Naive thymus-derived CD4-positive, alpha-beta T cell (primary cell): ENCODE measurements at regions not wholly inside any gene's neighbourhood (a gene's known extent, or its start where the extent isn't known, plus 50 kb on each side); places are given as distances from the start of the nearest gene placed in this dataset.

ENCODE experiments used
- ATAC-seq: fragments of 150-1000 bp; cut with Tn5 transposase; 2 replicates; pipeline ENCODE4 v1.10.0; 2021; ENCODE audit warnings: mild to moderate bottlenecking, moderate library complexity
- CTCF ChIA-PET: fragments of 350-600 bp; sonication (Branson Sonifier 250); formaldehyde crosslinking; loops from one replicate; lab custom pipeline; 2021; ENCODE audit warnings: antibody characterized with exemption; lab: Charles Lee
- POLR2A ChIA-PET: fragments of 350-600 bp; sonication (Branson Sonifier 250); formaldehyde crosslinking; loops from one replicate; lab custom pipeline; 2021; ENCODE audit warnings: antibody characterized with exemption, inconsistent platforms; lab: Charles Lee
- DNase-seq, 9 donors: peaks; one replicate each; pipeline versions ENCODE4 v3.0.0 to v3.0.0-alpha.2; 2020 to 2022; ENCODE audit warnings: mixed read lengths in 1 of 9
- H3K27ac ChIP-seq: one replicate; pipeline ENCODE4 v1.7.0; 2013; ENCODE audit warnings: mild to moderate bottlenecking, low read depth, low read length, moderate library complexity
- H3K27me3 ChIP-seq, 2 donors: one replicate each; pipeline ENCODE4 v1.7.0; 2013; ENCODE audit warnings: low read length in 2 of 2, mild to moderate bottlenecking in 2 of 2, moderate library complexity in 2 of 2; ENCODE audit not compliant: control insufficient read depth in 2 of 2, insufficient read depth in 2 of 2
- H3K36me3 ChIP-seq, 3 experiments: 1 replicate in 2 of 3; 2 replicates in 1 of 3; pipeline ENCODE4 v1.7.0; 2013; ENCODE audit warnings: low read length in 3 of 3, mild to moderate bottlenecking in 3 of 3, moderate library complexity in 1 of 3; ENCODE audit not compliant: insufficient read depth in 3 of 3, control insufficient read depth in 2 of 3
- H3K4me1 ChIP-seq, 2 donors: one replicate each; pipeline ENCODE4 v1.7.0; 2013; ENCODE audit warnings: low read length in 2 of 2, mild to moderate bottlenecking in 2 of 2, moderate library complexity in 1 of 2; ENCODE audit not compliant: control insufficient read depth in 2 of 2, insufficient read depth in 2 of 2
- H3K4me3 ChIP-seq: 2 replicates; pipeline ENCODE4 v1.7.0; 2013; ENCODE audit warnings: mild to moderate bottlenecking, low read length
- H3K9me3 ChIP-seq, 3 experiments: 1 replicate in 2 of 3; 2 replicates in 1 of 3; pipeline ENCODE4 v1.7.0; 2013; ENCODE audit warnings: low read length in 3 of 3; ENCODE audit not compliant: control insufficient read depth in 2 of 3
- H3K27ac Mint-ChIP-seq, 9 donors: one replicate each; pipeline ENCODE4 v1.8.0; 2020 to 2022; ENCODE audit warnings: mixed read lengths in 9 of 9, mild to moderate bottlenecking in 8 of 9, moderate library complexity in 5 of 9, inconsistent platforms in 2 of 9
- H3K27me3 Mint-ChIP-seq, 5 donors: one replicate each; pipeline ENCODE4 v1.8.0; 2021 to 2022; ENCODE audit warnings: mixed read lengths in 5 of 5, mild to moderate bottlenecking in 1 of 5
- H3K36me3 Mint-ChIP-seq, 5 donors: one replicate each; pipeline ENCODE4 v1.8.0; 2020 to 2022; ENCODE audit warnings: mixed read lengths in 5 of 5, mild to moderate bottlenecking in 3 of 5, inconsistent platforms in 1 of 5
- H3K4me1 Mint-ChIP-seq, 7 donors: one replicate each; pipeline ENCODE4 v1.8.0; 2020 to 2022; ENCODE audit warnings: mixed read lengths in 7 of 7, mild to moderate bottlenecking in 3 of 7, inconsistent platforms in 1 of 7
- H3K4me3 Mint-ChIP-seq, 10 donors: one replicate each; pipeline ENCODE4 v1.8.0; 2020 to 2022; ENCODE audit warnings: mild to moderate bottlenecking in 10 of 10, mixed read lengths in 10 of 10, moderate library complexity in 6 of 10, inconsistent platforms in 2 of 10
- H3K9me3 Mint-ChIP-seq, 11 donors: one replicate each; pipeline ENCODE4 v1.8.0; 2020 to 2022; ENCODE audit warnings: mixed read lengths in 11 of 11, mild to moderate bottlenecking in 4 of 11, inconsistent platforms in 1 of 11, moderate library complexity in 1 of 11
- intact Hi-C, 2 donors: fragments of 100-400 bp; cut with micrococcal nuclease; formaldehyde crosslinking; loops; one replicate each; pipeline ENCODE4 v1.15.1; 2023

DNA sequence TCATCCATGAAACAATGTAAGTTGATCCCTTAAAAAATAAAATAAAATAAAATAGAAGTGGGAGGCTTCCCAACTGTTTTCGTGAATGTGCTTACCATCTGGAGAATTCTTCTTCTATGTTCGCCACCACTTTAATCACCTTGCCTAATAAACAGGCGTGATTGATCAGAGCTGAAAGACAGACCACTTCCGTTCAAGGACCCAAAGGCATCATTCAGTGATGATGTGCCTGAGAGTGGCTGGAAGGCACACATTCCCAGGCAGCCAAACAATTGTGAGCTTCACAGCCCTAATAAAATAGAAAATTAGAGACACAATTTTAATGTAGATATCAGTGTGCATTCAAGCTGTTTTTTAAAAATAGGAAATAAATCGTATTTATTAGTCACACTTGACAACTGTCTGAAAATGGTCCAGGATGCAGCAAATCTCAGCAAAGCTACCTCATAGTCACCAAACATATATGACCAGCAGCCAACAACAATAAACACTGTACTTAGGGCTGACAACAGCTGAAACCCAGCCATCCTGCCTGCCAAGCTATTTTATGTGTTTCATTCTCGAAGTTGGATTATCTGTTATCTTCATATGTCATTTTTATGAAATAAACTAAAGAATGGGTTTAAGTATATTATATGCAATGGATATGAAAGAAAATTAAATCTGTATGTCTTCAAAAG is 163.2 kb upstream of the FAM9B start:
- DNase-seq: no peak
- Mint-ChIP-seq H3K9me3 (peaks cover 0 to 2% (median 0%) of the 10 kb centered on the region in 11 donors), H3K4me3 (no peak overlapping the region), H3K4me1 (peaks cover 1 to 13% (median 7%) of the 10 kb centered on the region in 7 donors), H3K27ac (peak overlapping the region in 1 of 9 donors; percentile 80), H3K27me3 (peaks cover 0 to 2% (median 0%) of the 10 kb centered on the region in 5 donors), H3K36me3 (no peaks in the 10 kb centered on the region)
- H3K9me3 ChIP-seq: no peaks in the 10 kb centered on the region
- intact Hi-C loops: no loop called here
- ATAC-seq: no peak
- no peak overlapping the region for H3K27ac ChIP-seq
- no peak overlapping the region for H3K4me3 ChIP-seq
- H3K36me3 ChIP-seq: no peaks in the 10 kb centered on the region
- ChIA-PET CTCF (interaction anchor here (0.8 kb wide), 1 partner anchor 219 kb away, joined by 3 read pairs; no protein-coding TSS in a partner anchor), POLR2A (no interaction called here)
- H3K27me3 ChIP-seq: no peaks in the 10 kb centered on the region
- H3K4me1 ChIP-seq: no peaks in the 10 kb centered on the region

DNA sequence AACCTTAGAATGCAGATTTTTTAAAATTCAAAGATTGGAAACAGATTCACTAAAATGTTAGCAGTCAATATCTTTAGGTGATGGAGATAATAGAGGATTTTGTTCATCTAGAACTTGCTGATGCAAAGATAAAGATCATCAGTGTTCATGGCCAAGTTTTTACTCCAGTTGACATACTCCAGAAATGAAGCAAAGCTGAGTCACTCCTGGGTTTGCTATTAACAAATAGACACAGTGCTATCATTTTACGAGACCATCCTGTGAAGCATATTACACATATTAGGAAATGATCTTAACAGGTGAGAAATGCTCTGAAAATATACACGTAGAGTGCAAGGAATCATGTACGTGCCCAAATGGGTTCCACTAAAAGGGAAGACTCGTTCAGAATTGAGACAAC is 170.6 kb upstream of the FAM9B start:
- Mint-ChIP-seq H3K27me3 (peaks cover 0 to 4% (median 0%) of the 10 kb centered on the region in 5 donors), H3K4me1 (peaks cover 0 to 11% (median 0%) of the 10 kb centered on the region in 7 donors), H3K4me3 (no peak overlapping the region), H3K36me3 (no peaks in the 10 kb centered on the region), H3K9me3 (peaks cover 0 to 1% (median 0%) of the 10 kb centered on the region in 11 donors), H3K27ac (no peak overlapping the region)
- Histone ChIP-seq H3K27ac (no peak overlapping the region), H3K9me3 (no peaks in the 10 kb centered on the region), H3K4me3 (no peak overlapping the region), H3K36me3 (no peaks in the 10 kb centered on the region), H3K4me1 (peaks cover 0 to 6% of the 10 kb centered on the region in 2 donors), H3K27me3 (no peaks in the 10 kb centered on the region)
- POLR2A ChIA-PET: no interaction called here
- CTCF ChIA-PET: no interaction called here
- DNase-seq (no peak), ATAC-seq (no peak)
- intact Hi-C loops: no loop called here

- peak overlapping the region in 1 of 10 donors; percentile 34 for H3K4me3 Mint-ChIP-seq
- peaks cover 0 to 1% (median 0%) of the 10 kb centered on the region in 11 donors for H3K9me3 Mint-ChIP-seq
- H3K36me3 ChIP-seq: no peaks in the 10 kb centered on the region
- H3K27ac ChIP-seq: no peak overlapping the region
- ChIA-PET CTCF (no interaction called here), POLR2A (no interaction called here)
- H3K4me3 ChIP-seq: no peak overlapping the region
- ATAC-seq: peak; percentile 32
- peak overlapping the region in 2 of 9 donors; percentile 9 to 19 for H3K27ac Mint-ChIP-seq
- peaks cover 0 to 4% (median 0%) of the 10 kb centered on the region in 5 donors for H3K27me3 Mint-ChIP-seq
- no peaks in the 10 kb centered on the region for H3K27me3 ChIP-seq
- peaks cover 0 to 6% of the 10 kb centered on the region in 2 donors for H3K4me1 ChIP-seq
- H3K36me3 Mint-ChIP-seq: no peaks in the 10 kb centered on the region
- peaks cover 0 to 11% (median 0%) of the 10 kb centered on the region in 7 donors for H3K4me1 Mint-ChIP-seq
- H3K9me3 ChIP-seq: no peaks in the 10 kb centered on the region
- intact Hi-C loops: no loop called here
- no peak for DNase-seq
Measured at GRCh38 chrX:9205599-9206223, 171.8 kb upstream of the FAM9B start.

GRCh38 chrX:9207142-9207541 is 173.2 kb upstream of the FAM9B start:
- intact Hi-C loops: no loop called here
- no peaks in the 10 kb centered on the region for H3K36me3 Mint-ChIP-seq
- H3K4me3 Mint-ChIP-seq: no peak overlapping the region
- H3K9me3 ChIP-seq: no peaks in the 10 kb centered on the region
- H3K9me3 Mint-ChIP-seq: peaks cover 0 to 1% (median 0%) of the 10 kb centered on the region in 11 donors
- CTCF ChIA-PET: no interaction called here
- peaks cover 0 to 4% (median 0%) of the 10 kb centered on the region in 5 donors for H3K27me3 Mint-ChIP-seq
- H3K27ac Mint-ChIP-seq: no peak overlapping the region
- H3K4me1 Mint-ChIP-seq: peaks cover 0 to 11% (median 0%) of the 10 kb centered on the region in 7 donors
- no peaks in the 10 kb centered on the region for H3K36me3 ChIP-seq
- peaks cover 0 to 6% of the 10 kb centered on the region in 2 donors for H3K4me1 ChIP-seq
- POLR2A ChIA-PET: no interaction called here
- H3K4me3 ChIP-seq: no peak overlapping the region
- DNase-seq (no peak), ATAC-seq (no peak)
- no peaks in the 10 kb centered on the region for H3K27me3 ChIP-seq
- no peak overlapping the region for H3K27ac ChIP-seq

DNA sequence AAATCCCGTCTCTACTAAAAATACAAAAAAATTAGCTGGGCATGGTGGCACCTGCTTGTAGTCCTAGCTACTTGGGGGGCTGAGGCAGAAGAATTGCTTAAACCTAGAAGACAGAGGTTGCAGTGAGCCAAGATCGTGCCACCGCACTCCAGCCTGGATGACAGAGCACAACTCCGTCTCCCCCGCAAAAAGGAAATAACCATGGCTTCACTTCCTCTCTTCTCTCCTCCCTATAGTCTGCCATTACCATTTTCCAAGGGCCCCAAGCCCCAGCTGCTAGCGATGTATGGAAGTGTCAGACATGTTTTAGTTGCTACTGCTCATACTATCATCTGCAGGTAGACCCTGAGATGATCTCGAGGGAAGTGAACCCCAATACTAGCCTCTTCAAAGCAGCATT is 177.3 kb upstream of the FAM9B start:
- Mint-ChIP-seq H3K27ac (no peak overlapping the region), H3K9me3 (peaks cover 0 to 5% (median 0%) of the 10 kb centered on the region in 11 donors), H3K4me1 (peaks cover 0 to 8% (median 0%) of the 10 kb centered on the region in 7 donors), H3K36me3 (no peaks in the 10 kb centered on the region), H3K27me3 (peaks cover 0 to 4% (median 0%) of the 10 kb centered on the region in 5 donors), H3K4me3 (no peak overlapping the region)
- no peaks in the 10 kb centered on the region for H3K27me3 ChIP-seq
- ATAC-seq (no peak), DNase-seq (no peak)
- CTCF ChIA-PET: no interaction called here
- H3K36me3 ChIP-seq: no peaks in the 10 kb centered on the region
- POLR2A ChIA-PET: no interaction called here
- no peak overlapping the region for H3K27ac ChIP-seq
- no peak overlapping the region for H3K4me3 ChIP-seq
- no peaks in the 10 kb centered on the region for H3K9me3 ChIP-seq
- no peaks in the 10 kb centered on the region for H3K4me1 ChIP-seq
- intact Hi-C loops: no loop called here

- intact Hi-C loops: no loop called here
- Mint-ChIP-seq H3K4me1 (no peaks in the 10 kb centered on the region), H3K4me3 (no peak overlapping the region), H3K27me3 (no peaks in the 10 kb centered on the region), H3K9me3 (peaks cover 0 to 5% (median 2%) of the 10 kb centered on the region in 11 donors), H3K27ac (peak overlapping the region in 1 of 9 donors; percentile 60), H3K36me3 (peaks cover 0 to 4% (median 0%) of the 10 kb centered on the region in 5 donors)
- no peak overlapping the region for H3K4me3 ChIP-seq
- H3K9me3 ChIP-seq: no peaks in the 10 kb centered on the region
- CTCF ChIA-PET: no interaction called here
- no peak overlapping the region for H3K27ac ChIP-seq
- no peaks in the 10 kb centered on the region for H3K4me1 ChIP-seq
- POLR2A ChIA-PET: no interaction called here
- DNase-seq (no peak), ATAC-seq (no peak)
- H3K27me3 ChIP-seq: no peaks in the 10 kb centered on the region
- no peaks in the 10 kb centered on the region for H3K36me3 ChIP-seq
Measured at GRCh38 chrX:9221781-9222180, 187.9 kb upstream of the FAM9B start.
